K562 (cell line): ENCODE measurements at regions not wholly inside any gene's neighbourhood (a gene's known extent, or its start where the extent isn't known, plus 50 kb on each side); places are given as distances from the start of the nearest gene placed in this dataset.

Experiments used
- ATAC-seq: fragments of 200-7000 bp; cut with Tn5 transposase; 3 replicates; pipeline ENCODE4 v1.9.1; 2020; ENCODE audit warnings: moderate library complexity
- BruUV-seq: library from RNA; stranded (reverse); fragments of 400-500 nt; replicated peaks from 2 replicates; lab custom pipeline; 2021; lab: Mats Ljungman, UMichigan
- CTCF ChIA-PET: fragments of 300-600 bp; formaldehyde crosslinking; extraction: SDS; loops from one replicate; lab custom pipeline; 2021; ENCODE audit warnings: low intra/inter-chr PET ratio; lab: Yijun Ruan, JAX
- POLR2A ChIA-PET: fragments of 300-600, 350-650 bp; sonication (Branson Sonifier 250); formaldehyde crosslinking; extraction: SDS; loops from one replicate; lab custom pipeline; 2021; ENCODE audit warnings: antibody characterized with exemption, inconsistent platforms; lab: Yijun Ruan, JAX
- DNase-seq, 4 experiments: peaks; one replicate each; pipeline versions ENCODE4 v3.0.0 to v3.0.0-alpha.2; 2011 to 2018; ENCODE audit warnings: low spot score in 3 of 4, mixed read lengths in 3 of 4; ENCODE audit errors: extremely low read depth in 1 of 4
- FAIRE-seq: peaks from 2 replicates; lab custom pipeline; 2011; peaks lifted over from hg19 to GRCh38; lab: Jason Lieb, UNC
- H2AFZ ChIP-seq: 2 replicates; pipeline ENCODE4 v1.6.0; 2011; ENCODE audit warnings: low read depth, low read length, control low read depth, inconsistent platforms
- H3K27ac ChIP-seq: fragments of 200-600 bp; 3 replicates; pipeline ENCODE4 v1.8.0; 2011; ENCODE audit warnings: low read depth, mild to moderate bottlenecking, control low read depth, inconsistent platforms, low read length, moderate library complexity, mixed read lengths; ENCODE audit errors: extremely low read depth
- H3K27me3 ChIP-seq, 2 experiments: fragments of 300-600 bp in 1 of 2; 2 replicates in 1 of 2; 3 replicates in 1 of 2; pipeline versions ENCODE4 v1.6.0 to v1.8.0; 2011; ENCODE audit warnings: inconsistent platforms in 2 of 2, low read length in 2 of 2, mild to moderate bottlenecking in 1 of 2, mixed read lengths in 1 of 2, moderate library complexity in 1 of 2; ENCODE audit not compliant: control insufficient read depth in 2 of 2, insufficient read depth in 2 of 2
- H3K36me3 ChIP-seq: fragments of 300-600 bp; 3 replicates; pipeline ENCODE4 v1.8.0; 2011; ENCODE audit warnings: mild to moderate bottlenecking, low read length, inconsistent platforms; ENCODE audit not compliant: control insufficient read depth, insufficient read depth
- H3K4me1 ChIP-seq, 2 experiments: fragments of 200-600 bp in 1 of 2; replicated peaks in 1 of 2; 2 replicates in 1 of 2; 3 replicates in 1 of 2; pipeline versions ENCODE4 v1.5.1 to v1.8.0; 2011; ENCODE audit warnings: inconsistent platforms in 2 of 2, low read length in 2 of 2, mild to moderate bottlenecking in 1 of 2, mixed read lengths in 1 of 2, moderate library complexity in 1 of 2; ENCODE audit not compliant: control insufficient read depth in 2 of 2, insufficient read depth in 2 of 2
- H3K4me2 ChIP-seq: 2 replicates; pipeline ENCODE4 v1.6.1; 2011; ENCODE audit warnings: low read length, control low read depth, inconsistent platforms, mixed read lengths; ENCODE audit not compliant: insufficient read depth
- H3K4me3 ChIP-seq: fragments of 200-600 bp; sonication (generic), shearing (Covaris generic); 2 replicates; pipeline ENCODE4 v1.5.1; 2016; ENCODE audit warnings: control low read depth, inconsistent platforms
- H3K79me2 ChIP-seq: fragments of 200-600 bp; 3 replicates; pipeline ENCODE4 v1.8.0; 2011; ENCODE audit warnings: low read length, inconsistent platforms; ENCODE audit not compliant: control insufficient read depth, insufficient read depth
- H3K9ac ChIP-seq, 2 experiments: 2 replicates each; pipeline versions ENCODE4 v1.6.0 to v1.6.1; 2011; ENCODE audit warnings: low read depth in 2 of 2, low read length in 2 of 2, control low read depth in 1 of 2, inconsistent platforms in 1 of 2, mild to moderate bottlenecking in 1 of 2, mixed read lengths in 1 of 2; ENCODE audit not compliant: insufficient read depth in 1 of 2
- H3K9me1 ChIP-seq: one replicate; pipeline ENCODE4 v1.6.0; 2011; ENCODE audit warnings: inconsistent platforms, mild to moderate bottlenecking, low read length, moderate library complexity; ENCODE audit not compliant: control insufficient read depth, insufficient read depth
- H3K9me3 ChIP-seq: replicated peaks from 2 replicates; pipeline ENCODE4 v1.5.1; 2011; ENCODE audit warnings: low read depth, low read length, inconsistent platforms; ENCODE audit not compliant: control insufficient read depth, insufficient read depth
- H4K20me1 ChIP-seq: replicated peaks from 2 replicates; pipeline ENCODE4 v1.6.1; 2011; ENCODE audit warnings: low read length, inconsistent platforms, mixed read lengths; ENCODE audit not compliant: control insufficient read depth, insufficient read depth
- CREB1 ChIP-seq, 2 experiments: sonication (generic) in 1 of 2; formaldehyde crosslinking in 1 of 2; IDR thresholded peaks; 2 replicates each; pipeline versions ENCODE4 v1.6.1 to v1.8.0; 2012 to 2022; ENCODE audit warnings: inconsistent platforms in 1 of 2, mild to moderate bottlenecking in 1 of 2, missing genetic modification reagents in 1 of 2, moderate library complexity in 1 of 2
- ZBTB7A ChIP-seq: IDR thresholded peaks from 2 replicates; pipeline ENCODE4 v1.6.1; 2011; ENCODE audit warnings: low read depth, mild to moderate bottlenecking, low read length, moderate library complexity, borderline replicate concordance; ENCODE audit not compliant: control insufficient read depth
- ZNF174 ChIP-seq: fragments of 250-450 bp; sonication (Bioruptor Pico); IDR thresholded peaks from 2 replicates; pipeline ENCODE4 v1.4.0; 2020; ENCODE audit warnings: mild to moderate bottlenecking
- WGBS: fragments of 100-300 bp; shearing (Covaris generic); methylation state at CpG from one replicate; pipeline ENCODE4 v1.1.6; 2016; ENCODE audit warnings: low coverage, mixed read lengths; ENCODE audit not compliant: insufficient coverage; ENCODE audit errors: missing lambda C conversion rate; 5-methylcytosine and 5-hydroxymethylcytosine counted together
- in situ Hi-C: fragments of 300-500 bp; cut with MboI; formaldehyde crosslinking; loops from 4 replicates; pipeline ENCODE4 v1.15.0; 2018; ENCODE audit warnings: inconsistent platforms, mixed read lengths
- intact Hi-C: fragments of 100-400 bp; cut with micrococcal nuclease; formaldehyde crosslinking; loops from 2 replicates; pipeline ENCODE4 v1.14.2; 2022
- TF ChIP-seq, protein P1 (sequence below): sonication (generic); formaldehyde crosslinking; IDR thresholded peaks from 2 replicates; pipeline ENCODE4 v1.8.0; 2022; ENCODE audit warnings: missing genetic modification reagents, mild to moderate bottlenecking, moderate library complexity, borderline replicate concordance
- TF ChIP-seq, protein P2 (sequence below): fragments of 450-650 bp; formaldehyde crosslinking; IDR thresholded peaks from 2 replicates; pipeline ENCODE4 v1.4.0; 2022; ENCODE audit warnings: mild to moderate bottlenecking, moderate library complexity

DNA sequence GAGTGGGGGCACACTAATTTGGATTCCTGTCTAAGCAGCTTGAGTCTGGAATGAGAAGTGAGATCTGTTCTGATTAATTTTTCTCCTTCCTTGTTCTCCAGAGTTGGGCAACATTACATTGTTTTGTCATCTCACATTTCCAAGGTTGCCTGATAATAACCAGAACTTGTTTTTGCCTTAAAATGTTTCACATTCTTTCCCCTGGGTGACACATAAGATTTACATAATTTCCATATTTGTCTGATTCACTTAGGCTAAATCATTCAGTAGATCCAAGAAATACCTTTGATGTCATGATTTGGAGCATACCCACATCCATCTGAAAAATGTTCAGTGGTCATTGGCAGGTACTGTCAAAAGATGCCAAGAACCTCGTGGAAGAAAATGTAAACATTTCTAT is 60.3 kb downstream of the XCL2 start:
- Histone ChIP-seq H3K9ac (no peak overlapping the region), H3K9me3 (no peaks in the 10 kb centered on the region), H3K27ac (no peak overlapping the region), H3K4me1 (no peaks in the 10 kb centered on the region), H3K4me2 (no peak overlapping the region), H3K27me3 (peaks cover 0 to 6% of the 10 kb centered on the region in 2 experiments; a peak in 2 of 5 replicates), H3K4me3 (no peak overlapping the region)
- in situ Hi-C loops (no loop called here), intact Hi-C loops (no loop called here)
- WGBS, result 0% methylated on average over 1 of the region's 1 CpG
- DNase-seq (no peak), ATAC-seq (no peak)
- BruUV-seq, result no TSS peak
- ChIA-PET CTCF (interaction anchor here (0.6 kb wide), 1 partner anchor 27 kb away, joined by 4 read pairs; no protein-coding TSS in a partner anchor), POLR2A (no interaction called here)
- TF ChIP-seq, protein P1, sequence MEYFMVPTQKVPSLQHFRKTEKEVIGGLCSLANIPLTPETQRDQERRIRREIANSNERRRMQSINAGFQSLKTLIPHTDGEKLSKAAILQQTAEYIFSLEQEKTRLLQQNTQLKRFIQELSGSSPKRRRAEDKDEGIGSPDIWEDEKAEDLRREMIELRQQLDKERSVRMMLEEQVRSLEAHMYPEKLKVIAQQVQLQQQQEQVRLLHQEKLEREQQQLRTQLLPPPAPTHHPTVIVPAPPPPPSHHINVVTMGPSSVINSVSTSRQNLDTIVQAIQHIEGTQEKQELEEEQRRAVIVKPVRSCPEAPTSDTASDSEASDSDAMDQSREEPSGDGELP (CRISPR knock-in tag), result no peak
- no peak for TF ChIP-seq ZBTB7A
- TF ChIP-seq ZNF174 (CRISPR knock-in tag), result no peak
- no peak for TF ChIP-seq CREB1 (IDR thresholded peaks at IDR 0.05)
- TF ChIP-seq CREB1 (CRISPR knock-in tag; IDR thresholded peaks at IDR 0.05), result no peak
- TF ChIP-seq, protein P2, sequence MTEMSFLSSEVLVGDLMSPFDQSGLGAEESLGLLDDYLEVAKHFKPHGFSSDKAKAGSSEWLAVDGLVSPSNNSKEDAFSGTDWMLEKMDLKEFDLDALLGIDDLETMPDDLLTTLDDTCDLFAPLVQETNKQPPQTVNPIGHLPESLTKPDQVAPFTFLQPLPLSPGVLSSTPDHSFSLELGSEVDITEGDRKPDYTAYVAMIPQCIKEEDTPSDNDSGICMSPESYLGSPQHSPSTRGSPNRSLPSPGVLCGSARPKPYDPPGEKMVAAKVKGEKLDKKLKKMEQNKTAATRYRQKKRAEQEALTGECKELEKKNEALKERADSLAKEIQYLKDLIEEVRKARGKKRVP (CRISPR knock-in tag), result no peak
- TF ChIP-seq, all 486 proteins: peak for 0
- H3K9me1 ChIP-seq, result no peaks in the 10 kb centered on the region
- H3K36me3 ChIP-seq, result no peaks in the 10 kb centered on the region
- H3K79me2 ChIP-seq, result no peaks in the 10 kb centered on the region
- H2AFZ ChIP-seq, result no peak overlapping the region
- no peaks in the 10 kb centered on the region for H4K20me1 ChIP-seq
- no peak for FAIRE-seq
